ENCODE measurements at regions not wholly inside any gene's neighbourhood (a gene's known extent, or its start where the extent isn't known, plus 50 kb on each side); places are given as distances from the start of the nearest gene placed in this dataset.

GRCh38 chr10:49463605-49464004 is 67.7 kb upstream of the DRGX start:
- H3K4me3 Mint-ChIP-seq, result no peak overlapping the region
- H3K9me3 Mint-ChIP-seq, result peaks cover 8 to 9% of the 10 kb centered on the region in 2 donors
- H3K27ac Mint-ChIP-seq, result no peak overlapping the region
- DNase-seq, result no peak
- no peaks in the 10 kb centered on the region for H3K4me1 Mint-ChIP-seq (ENCODE audit: low read depth)
- no peaks in the 10 kb centered on the region for H3K27me3 Mint-ChIP-seq (ENCODE audit: low read depth)
- H3K36me3 Mint-ChIP-seq (ENCODE audit: insufficient read depth in 2 of 2), result peaks cover 24 to 31% of the 10 kb centered on the region in 2 donors
- no peak for ATAC-seq (replicated peaks in 1 of 2)

DNA sequence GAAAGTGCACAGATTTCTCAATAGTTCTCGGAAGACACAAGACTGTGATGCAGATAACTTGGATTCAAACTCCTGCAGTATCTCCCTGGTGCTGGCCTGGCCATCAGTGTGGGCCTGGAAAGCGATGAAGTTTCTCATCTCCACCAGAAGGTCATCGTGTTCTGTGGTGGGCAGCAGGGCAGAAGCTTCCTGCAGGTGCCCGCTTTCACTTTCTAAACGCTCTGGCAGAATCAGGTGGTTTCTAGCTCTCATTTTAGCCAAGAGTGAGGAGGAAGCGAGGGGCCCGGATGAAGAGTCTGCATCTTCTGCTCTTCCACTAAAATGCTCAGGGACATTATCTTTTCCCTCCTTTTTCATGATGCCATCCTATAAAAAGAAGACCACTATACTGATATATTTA is 63.0 kb upstream of the DRGX start:
- no peak overlapping the region for H3K4me3 Mint-ChIP-seq
- ATAC-seq (replicated peaks in 1 of 2), result no peak
- no peak for DNase-seq
- H3K4me1 Mint-ChIP-seq (ENCODE audit: low read depth), result no peaks in the 10 kb centered on the region
- peaks cover 23 to 38% of the 10 kb centered on the region in 2 donors for H3K36me3 Mint-ChIP-seq (ENCODE audit: insufficient read depth in 2 of 2)
- H3K27me3 Mint-ChIP-seq (ENCODE audit: low read depth), result no peaks in the 10 kb centered on the region
- peaks cover 7% of the 10 kb centered on the region in 2 donors for H3K9me3 Mint-ChIP-seq
- no peak overlapping the region for H3K27ac Mint-ChIP-seq

DNA sequence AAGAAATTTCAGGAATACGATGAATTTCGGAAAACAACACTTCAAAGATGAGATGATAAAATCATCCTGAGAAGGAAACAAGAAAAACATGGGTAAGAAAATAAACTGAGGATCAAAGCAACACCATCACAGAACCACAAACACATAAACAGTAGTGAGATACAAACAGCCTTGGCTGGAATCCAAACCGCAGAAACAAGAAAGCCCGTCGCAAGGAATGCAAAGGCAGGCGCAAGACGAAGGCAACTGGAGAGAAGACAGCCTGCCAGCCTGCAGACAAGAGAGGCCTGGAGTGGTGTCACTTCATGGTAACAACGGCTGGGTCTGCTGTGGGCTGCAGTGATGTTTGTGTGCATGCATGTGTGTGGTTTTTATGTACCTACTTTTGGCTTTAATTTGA is 61.8 kb upstream of the DRGX start:
- H3K27me3 Mint-ChIP-seq (ENCODE audit: low read depth), result no peaks in the 10 kb centered on the region
- no peak overlapping the region for H3K27ac Mint-ChIP-seq
- peaks cover 23 to 42% of the 10 kb centered on the region in 2 donors for H3K36me3 Mint-ChIP-seq (ENCODE audit: insufficient read depth in 2 of 2)
- H3K9me3 Mint-ChIP-seq, result peaks cover 6 to 7% of the 10 kb centered on the region in 2 donors
- H3K4me3 Mint-ChIP-seq, result no peak overlapping the region
- no peaks in the 10 kb centered on the region for H3K4me1 Mint-ChIP-seq (ENCODE audit: low read depth)
- ATAC-seq (replicated peaks in 1 of 2) (no peak), DNase-seq (no peak)

DNA sequence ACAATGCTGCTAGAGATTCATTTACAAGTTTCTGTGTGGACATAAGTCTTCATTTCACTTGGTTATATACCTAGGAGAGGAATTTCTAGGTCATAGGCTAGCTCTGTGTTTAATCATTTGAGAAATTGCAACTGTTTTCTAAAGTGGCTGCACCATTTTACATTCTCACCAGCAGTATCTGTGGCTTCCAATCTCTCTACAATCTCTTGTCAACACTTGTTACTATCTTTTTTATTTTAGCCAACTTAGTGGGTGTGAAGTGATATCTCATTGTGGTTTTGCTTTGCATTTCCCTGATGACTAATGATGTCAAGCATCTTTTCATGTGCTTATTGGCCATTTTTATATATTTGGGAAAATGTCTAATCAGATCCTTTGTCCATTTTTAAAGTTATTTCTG is 53.0 kb upstream of the DRGX start:
- no peak overlapping the region for H3K4me3 Mint-ChIP-seq
- H3K9me3 Mint-ChIP-seq, result peaks cover 13 to 17% of the 10 kb centered on the region in 2 donors
- H3K27ac Mint-ChIP-seq, result no peak overlapping the region
- H3K4me1 Mint-ChIP-seq (ENCODE audit: low read depth), result peaks cover 8% of the 10 kb centered on the region
- DNase-seq (no peak), ATAC-seq (replicated peaks in 1 of 2) (no peak)
- H3K27me3 Mint-ChIP-seq (ENCODE audit: low read depth), result no peaks in the 10 kb centered on the region
- peaks cover 6 to 23% of the 10 kb centered on the region in 2 donors for H3K36me3 Mint-ChIP-seq (ENCODE audit: insufficient read depth in 2 of 2)

DNA sequence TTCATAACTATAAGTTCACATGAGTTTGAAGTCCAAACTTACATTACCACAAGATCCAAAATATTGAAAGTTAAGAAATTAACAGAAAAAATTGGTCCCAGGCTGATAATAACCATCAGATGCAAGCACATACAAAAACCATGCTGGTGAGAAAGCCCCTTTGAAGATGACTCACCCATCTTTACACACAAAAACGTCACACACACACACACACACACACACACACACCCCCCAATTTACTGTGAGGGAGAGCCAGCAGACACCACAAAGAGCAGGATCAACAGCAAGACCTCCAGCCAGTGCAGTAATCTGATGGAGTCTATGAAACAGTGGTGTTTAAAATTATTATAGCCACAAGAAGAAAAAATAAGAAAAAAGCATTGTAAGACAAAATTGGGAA is 50.1 kb upstream of the DRGX start:
- Mint-ChIP-seq H3K4me3 (no peak overlapping the region), H3K27ac (no peak overlapping the region)
- peak in 1 of 2 donors; percentile 34 for ATAC-seq (replicated peaks in 1 of 2)

More for the DNA sequence above, 50.1 kb upstream of the DRGX start:
- H3K27me3 Mint-ChIP-seq (ENCODE audit: low read depth), result no peaks in the 10 kb centered on the region
- H3K36me3 Mint-ChIP-seq (ENCODE audit: insufficient read depth in 2 of 2), result peaks cover 3 to 10% of the 10 kb centered on the region in 2 donors
- DNase-seq, result peak; percentile 2 to 12
- H3K9me3 Mint-ChIP-seq, result peaks cover 4 to 6% of the 10 kb centered on the region in 2 donors
- peaks cover 22% of the 10 kb centered on the region for H3K4me1 Mint-ChIP-seq (ENCODE audit: low read depth)

Measured in activated T-cell treated with anti-CD3 and anti-CD28 coated beads, Interleukin-2, amount 50 U/mL, for 72 hours (primary cell).